ENCODE measurements at regions not wholly inside any gene's neighbourhood (a gene's known extent, or its start where the extent isn't known, plus 50 kb on each side); places are given as distances from the start of the nearest gene placed in this dataset.

- TF ChIP-seq CTCF (IDR thresholded peaks at IDR 0.05) (no peak), POLR2AphosphoS5 (IDR thresholded peaks at IDR 0.05; ENCODE audit: low read depth, low read length) (no peak), SIN3A (IDR thresholded peaks at IDR 0.05; ENCODE audit: borderline replicate concordance, insufficient read depth, low read depth, low read length) (no peak)
These were observed 126.4 kb upstream of the FAT3 start for GRCh38 chr11:92098172-92098571.
